Loucy (cell line): ENCODE measurements at regions not wholly inside any gene's neighbourhood (a gene's known extent, or its start where the extent isn't known, plus 50 kb on each side); places are given as distances from the start of the nearest gene placed in this dataset.

Experiments
- H2AFZ ChIP-seq: fragments of 200-600 bp; sonication (generic); 2 replicates; pipeline ENCODE4 v1.6.0; 2016; ENCODE audit warnings: antibody characterized with exemption, mild to moderate bottlenecking, low read length, moderate library complexity
- H3F3A ChIP-seq: fragments of 200-600 bp; 2 replicates; pipeline ENCODE4 v1.6.0; 2016; ENCODE audit warnings: antibody characterized with exemption, low read depth, mild to moderate bottlenecking
- H3K27me3 ChIP-seq: fragments of 200-600 bp; sonication (generic); 2 replicates; pipeline ENCODE4 v1.6.1; 2014; ENCODE audit warnings: low read length, mild to moderate bottlenecking; ENCODE audit not compliant: insufficient read depth, poor library complexity, severe bottlenecking
- H3K36me3 ChIP-seq: fragments of 200-600 bp; sonication (generic); 2 replicates; pipeline ENCODE4 v1.6.1; 2016; ENCODE audit warnings: low read length; ENCODE audit not compliant: insufficient read depth
- H3K4me1 ChIP-seq: fragments of 200-600 bp; sonication (generic); 2 replicates; pipeline ENCODE4 v1.5.1; 2014; ENCODE audit warnings: low read length, mild to moderate bottlenecking; ENCODE audit not compliant: insufficient read depth, poor library complexity, severe bottlenecking
- H3K4me2 ChIP-seq: fragments of 200-600 bp; sonication (generic); 2 replicates; pipeline ENCODE4 v1.6.0; 2014; ENCODE audit warnings: antibody characterized with exemption, low read length, low read depth, mild to moderate bottlenecking; ENCODE audit not compliant: poor library complexity, severe bottlenecking
- H3K4me3 ChIP-seq: fragments of 200-600 bp; sonication (generic); 2 replicates; pipeline ENCODE4 v1.5.1; 2014; ENCODE audit warnings: low read length, mild to moderate bottlenecking, mixed read lengths; ENCODE audit not compliant: poor library complexity, severe bottlenecking
- H3K79me2 ChIP-seq: fragments of 200-600 bp; sonication (generic); 2 replicates; pipeline ENCODE4 v1.6.1; 2014; ENCODE audit warnings: low read length; ENCODE audit not compliant: insufficient read depth
- H3K9ac ChIP-seq: fragments of 200-600 bp; sonication (generic); 2 replicates; pipeline ENCODE4 v1.6.0; 2014; ENCODE audit warnings: mild to moderate bottlenecking, low read depth, low read length, moderate library complexity; ENCODE audit not compliant: poor library complexity, severe bottlenecking
- H3K9me2 ChIP-seq: fragments of 200-600 bp; sonication (generic); replicated peaks from 2 replicates; pipeline ENCODE4 v1.6.1; 2016; ENCODE audit warnings: low read depth, low read length, mixed read lengths
- H3K9me3 ChIP-seq: fragments of 200-600 bp; sonication (generic); 2 replicates; pipeline ENCODE4 v1.6.1; 2014; ENCODE audit warnings: mild to moderate bottlenecking, antibody characterized with exemption, low read length, low read depth; ENCODE audit not compliant: insufficient read depth
- H4K20me1 ChIP-seq: fragments of 200-600 bp; sonication (generic); 2 replicates; pipeline ENCODE4 v1.6.0; 2014; ENCODE audit warnings: antibody characterized with exemption, low read length, mild to moderate bottlenecking; ENCODE audit not compliant: insufficient read depth, poor library complexity, severe bottlenecking
- CTCF ChIP-seq: fragments of 200-600 bp; sonication (generic); conservative IDR thresholded peaks from 2 replicates; pipeline ENCODE4 v1.5.1; 2014; ENCODE audit warnings: mild to moderate bottlenecking, antibody characterized with exemption, low read length
- EZH2phosphoT487 ChIP-seq: fragments of 200-600 bp; IDR thresholded peaks from 2 replicates; pipeline ENCODE4 v1.6.1; 2018; ENCODE audit warnings: antibody characterized with exemption, mild to moderate bottlenecking, moderate library complexity, borderline replicate concordance

GRCh38 chr21:39084979-39085729, 98.1 kb downstream of the PSMG1 start:
- Histone ChIP-seq H2AFZ (no peak overlapping the region), H3K79me2 (no peaks in the 10 kb centered on the region), H3K9me2 (no peaks in the 10 kb centered on the region), H3K9me3 (no peaks in the 10 kb centered on the region), H4K20me1 (no peaks in the 10 kb centered on the region), H3K9ac (no peak overlapping the region), H3K27me3 (no peaks in the 10 kb centered on the region), H3F3A (no peaks in the 10 kb centered on the region), H3K4me3 (no peak overlapping the region), H3K4me2 (no peak overlapping the region), H3K36me3 (no peaks in the 10 kb centered on the region), H3K4me1 (no peaks in the 10 kb centered on the region)
- TF ChIP-seq CTCF (no peak), EZH2phosphoT487 (no peak)

GRCh38 chr21:39084073-39084472, 99.2 kb downstream of the PSMG1 start:
- Histone ChIP-seq H3F3A (no peaks in the 10 kb centered on the region), H3K79me2 (no peaks in the 10 kb centered on the region), H3K36me3 (no peaks in the 10 kb centered on the region), H3K27me3 (no peaks in the 10 kb centered on the region), H3K4me1 (no peaks in the 10 kb centered on the region), H3K9ac (no peak overlapping the region), H4K20me1 (no peaks in the 10 kb centered on the region), H2AFZ (no peak overlapping the region), H3K4me2 (no peak overlapping the region), H3K9me3 (no peaks in the 10 kb centered on the region), H3K9me2 (no peaks in the 10 kb centered on the region), H3K4me3 (no peak overlapping the region)
- no peak for TF ChIP-seq EZH2phosphoT487
- TF ChIP-seq CTCF = no peak

GRCh38 chr21:39083377-39084008, 99.8 kb downstream of the PSMG1 start:
- TF ChIP-seq CTCF (no peak), EZH2phosphoT487 (no peak)
- Histone ChIP-seq H3K36me3 (no peaks in the 10 kb centered on the region), H3K27me3 (no peaks in the 10 kb centered on the region), H3F3A (no peaks in the 10 kb centered on the region), H3K9me2 (no peaks in the 10 kb centered on the region), H4K20me1 (no peaks in the 10 kb centered on the region), H3K9me3 (no peaks in the 10 kb centered on the region), H2AFZ (no peak overlapping the region), H3K79me2 (no peaks in the 10 kb centered on the region), H3K4me3 (no peak overlapping the region), H3K9ac (no peak overlapping the region), H3K4me2 (no peak overlapping the region), H3K4me1 (no peaks in the 10 kb centered on the region)
